HUES6 (cell line): ENCODE measurements at regions not wholly inside any gene's neighbourhood (a gene's known extent, or its start where the extent isn't known, plus 50 kb on each side); places are given as distances from the start of the nearest gene placed in this dataset.

ENCODE experiments used
- H3K27ac ChIP-seq: 2 replicates; pipeline ENCODE4 v1.7.0; 2013; ENCODE audit warnings: low read depth, mild to moderate bottlenecking, low read length, inconsistent platforms
- H3K27me3 ChIP-seq: 2 replicates; pipeline ENCODE4 v1.6.1; 2013; ENCODE audit warnings: low read length; ENCODE audit not compliant: control insufficient read depth, insufficient read depth
- H3K36me3 ChIP-seq: 2 replicates; pipeline ENCODE4 v1.6.1; 2013; ENCODE audit warnings: low read length; ENCODE audit not compliant: control insufficient read depth, insufficient read depth
- H3K4me1 ChIP-seq: 2 replicates; pipeline ENCODE4 v1.6.1; 2013; ENCODE audit warnings: low read length; ENCODE audit not compliant: control insufficient read depth, insufficient read depth
- H3K4me3 ChIP-seq: 2 replicates; pipeline ENCODE4 v1.5.1; 2013; ENCODE audit warnings: low read depth, low read length
- H3K9ac ChIP-seq: one replicate; pipeline ENCODE4 v1.6.1; 2013; ENCODE audit warnings: mild to moderate bottlenecking, low read length
- H3K9me3 ChIP-seq: 2 replicates; pipeline ENCODE4 v1.6.1; 2013; ENCODE audit warnings: low read depth, low read length; ENCODE audit not compliant: control insufficient read depth, insufficient read depth

DNA sequence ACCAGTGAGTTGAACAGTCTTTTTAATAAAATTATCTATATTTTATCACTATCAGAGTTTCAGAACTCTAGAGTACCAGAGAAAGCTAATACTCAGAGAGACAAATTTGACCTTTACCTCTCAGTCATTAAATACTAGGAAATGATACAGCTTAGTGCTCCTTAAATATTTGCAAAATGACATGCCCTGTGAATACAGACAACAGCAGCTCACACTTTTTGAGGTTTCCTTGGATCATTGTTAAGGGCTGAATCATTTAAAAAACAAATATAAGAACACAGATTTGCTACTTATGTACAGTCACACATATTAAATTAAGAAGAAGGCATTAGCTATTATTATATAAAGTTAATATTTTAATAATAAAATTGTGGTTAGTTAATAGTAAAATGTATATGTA, 1158.7 kb upstream of the EYS start:
- Histone ChIP-seq H3K4me1 (no peaks in the 10 kb centered on the region), H3K9me3 (0 out of 2 replicates have a peak, but pooled peaks cover 3% of the 10 kb centered on the region), H3K36me3 (no peaks in the 10 kb centered on the region), H3K9ac (no peak overlapping the region), H3K27me3 (no peaks in the 10 kb centered on the region), H3K4me3 (no peak overlapping the region), H3K27ac (no peak overlapping the region)

DNA sequence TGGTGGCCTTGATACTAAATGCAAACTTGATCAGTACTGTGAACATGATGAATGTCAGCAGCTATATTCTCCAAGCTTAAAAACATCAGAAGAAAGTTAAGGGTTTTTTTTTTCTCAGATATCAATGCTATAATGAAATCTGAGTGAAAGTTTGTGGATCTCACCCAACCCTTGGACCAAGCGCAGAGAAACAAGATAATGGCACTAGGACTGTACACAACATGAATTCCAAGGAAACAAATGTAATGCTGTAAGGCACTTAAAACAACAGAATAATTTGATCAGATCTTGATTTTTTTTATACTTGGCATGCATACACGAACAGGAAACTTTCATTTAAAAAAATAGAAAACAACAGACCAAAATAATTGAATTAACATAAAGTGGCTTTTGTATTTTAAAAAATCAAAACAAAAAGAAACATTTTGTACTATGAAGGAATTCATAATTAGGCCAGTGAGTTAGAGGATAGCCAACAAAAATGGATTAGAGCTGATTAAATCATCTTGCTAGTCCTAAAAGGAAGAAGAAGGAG, 1154.0 kb upstream of the EYS start:
- H3K9me3 ChIP-seq = no peaks in the 10 kb centered on the region
- H3K36me3 ChIP-seq = no peaks in the 10 kb centered on the region
- H3K4me3 ChIP-seq = no peak overlapping the region
- no peak overlapping the region for H3K27ac ChIP-seq
- H3K27me3 ChIP-seq = no peaks in the 10 kb centered on the region
- no peak overlapping the region for H3K9ac ChIP-seq
- H3K4me1 ChIP-seq = no peaks in the 10 kb centered on the region

DNA sequence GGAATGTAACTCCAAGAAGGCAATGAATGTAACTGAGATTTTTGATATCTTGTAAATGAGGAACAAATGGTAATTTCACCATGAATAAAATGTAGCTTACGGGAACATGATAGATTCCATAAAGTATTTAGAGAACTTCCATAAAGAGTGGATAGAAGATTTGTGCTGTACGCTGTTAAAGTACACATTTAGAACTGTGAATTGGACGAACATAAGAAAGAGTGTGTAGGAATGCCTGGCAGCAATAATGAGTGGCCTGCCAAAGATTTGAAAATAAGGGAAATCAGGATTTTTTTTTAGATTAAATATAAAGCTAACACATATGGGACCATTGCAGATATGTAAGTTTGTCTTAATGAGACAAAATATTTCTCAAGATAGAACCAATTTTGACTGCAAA, 1153.3 kb upstream of the EYS start:
- no peaks in the 10 kb centered on the region for H3K4me1 ChIP-seq
- no peaks in the 10 kb centered on the region for H3K36me3 ChIP-seq
- H3K27me3 ChIP-seq = no peaks in the 10 kb centered on the region
- no peak overlapping the region for H3K4me3 ChIP-seq
- no peak overlapping the region for H3K27ac ChIP-seq
- no peak overlapping the region for H3K9ac ChIP-seq
- no peaks in the 10 kb centered on the region for H3K9me3 ChIP-seq

DNA sequence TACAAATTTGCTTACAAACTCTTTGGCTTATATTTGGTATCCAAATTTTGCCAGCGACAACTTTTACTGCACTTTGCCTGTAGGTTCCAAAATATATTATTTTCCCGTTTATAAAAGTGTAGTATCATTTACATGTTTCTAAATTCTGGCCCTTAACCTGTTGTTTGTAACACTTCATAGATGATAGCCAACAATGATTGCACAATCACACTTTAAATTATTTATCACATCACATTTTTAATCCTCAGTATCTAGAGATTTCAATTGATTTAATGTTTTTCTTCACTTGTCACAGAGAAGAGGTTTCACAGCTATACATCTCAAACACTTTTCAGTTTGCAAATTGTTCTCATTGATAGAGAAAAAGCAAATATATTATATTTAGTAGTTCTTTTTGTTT, 1151.2 kb upstream of the EYS start:
- Histone ChIP-seq H3K27me3 (no peaks in the 10 kb centered on the region), H3K9ac (no peak overlapping the region), H3K4me1 (no peaks in the 10 kb centered on the region), H3K27ac (no peak overlapping the region), H3K4me3 (no peak overlapping the region), H3K36me3 (no peaks in the 10 kb centered on the region), H3K9me3 (no peaks in the 10 kb centered on the region)

DNA sequence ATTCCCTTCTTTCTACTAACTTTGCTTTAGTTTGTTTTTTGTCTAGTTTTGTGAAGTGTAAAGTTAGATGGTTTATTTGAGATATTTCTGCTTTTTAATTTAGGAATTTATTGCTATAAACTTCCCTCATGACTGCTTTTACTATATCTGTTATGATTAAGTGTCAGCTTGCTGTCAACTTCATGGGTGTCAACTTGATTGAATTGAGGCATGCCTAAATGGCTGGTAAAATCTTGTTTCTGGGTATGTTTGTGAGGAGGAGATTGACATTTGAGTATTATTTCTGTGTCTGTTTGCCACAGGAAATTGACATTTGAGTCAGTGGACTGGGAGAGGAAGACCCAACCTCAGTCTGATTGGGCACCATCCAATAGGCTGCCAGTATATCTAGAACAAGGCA, 1147.0 kb upstream of the EYS start:
- Histone ChIP-seq H3K27me3 (no peaks in the 10 kb centered on the region), H3K27ac (no peak overlapping the region), H3K36me3 (no peaks in the 10 kb centered on the region), H3K9me3 (no peaks in the 10 kb centered on the region), H3K4me1 (no peaks in the 10 kb centered on the region), H3K9ac (no peak overlapping the region), H3K4me3 (no peak overlapping the region)

DNA sequence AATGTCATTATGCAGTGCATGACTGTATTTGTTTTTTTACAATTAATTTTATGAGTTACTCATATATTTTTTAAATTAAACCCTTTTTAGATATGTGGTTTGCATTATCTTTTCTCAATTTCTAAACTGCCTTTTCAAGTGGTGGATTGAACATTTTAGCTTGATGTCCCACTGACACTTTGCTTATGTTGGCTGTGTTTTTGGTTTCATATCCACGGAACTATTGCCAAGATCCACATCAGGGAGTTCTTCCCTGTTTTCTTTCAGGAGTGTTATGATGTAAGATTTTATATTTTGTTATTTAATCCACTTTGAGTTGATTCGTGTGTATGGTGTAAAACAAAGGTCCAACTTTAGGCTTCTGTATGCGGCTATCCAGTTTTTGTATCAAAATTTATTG, 1144.9 kb upstream of the EYS start:
- Histone ChIP-seq H3K36me3 (no peaks in the 10 kb centered on the region), H3K4me3 (no peak overlapping the region), H3K27me3 (no peaks in the 10 kb centered on the region), H3K9ac (no peak overlapping the region), H3K9me3 (no peaks in the 10 kb centered on the region), H3K27ac (no peak overlapping the region), H3K4me1 (no peaks in the 10 kb centered on the region)

DNA sequence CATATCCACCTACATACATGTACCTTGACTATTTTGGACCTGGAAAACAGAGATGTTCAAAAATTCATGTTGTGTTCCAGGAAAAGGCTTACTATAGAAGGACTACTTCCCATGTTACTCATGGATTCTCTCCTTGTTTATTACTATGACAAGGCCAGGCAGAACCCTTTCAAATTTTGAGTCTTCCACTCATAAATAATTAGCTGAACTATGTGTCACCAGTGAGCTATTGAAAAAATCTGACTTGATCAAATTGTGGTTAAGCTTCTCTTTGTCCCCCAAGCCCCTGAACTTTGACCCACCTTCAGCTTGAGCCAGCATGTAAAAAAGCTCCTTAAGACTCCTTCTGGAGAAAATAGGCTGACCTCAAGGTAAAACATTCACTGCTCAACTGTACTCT, 1142.8 kb upstream of the EYS start:
- Histone ChIP-seq H3K4me1 (no peaks in the 10 kb centered on the region), H3K4me3 (no peak overlapping the region), H3K36me3 (no peaks in the 10 kb centered on the region), H3K27me3 (no peaks in the 10 kb centered on the region), H3K9ac (no peak overlapping the region), H3K27ac (no peak overlapping the region), H3K9me3 (no peaks in the 10 kb centered on the region)

DNA sequence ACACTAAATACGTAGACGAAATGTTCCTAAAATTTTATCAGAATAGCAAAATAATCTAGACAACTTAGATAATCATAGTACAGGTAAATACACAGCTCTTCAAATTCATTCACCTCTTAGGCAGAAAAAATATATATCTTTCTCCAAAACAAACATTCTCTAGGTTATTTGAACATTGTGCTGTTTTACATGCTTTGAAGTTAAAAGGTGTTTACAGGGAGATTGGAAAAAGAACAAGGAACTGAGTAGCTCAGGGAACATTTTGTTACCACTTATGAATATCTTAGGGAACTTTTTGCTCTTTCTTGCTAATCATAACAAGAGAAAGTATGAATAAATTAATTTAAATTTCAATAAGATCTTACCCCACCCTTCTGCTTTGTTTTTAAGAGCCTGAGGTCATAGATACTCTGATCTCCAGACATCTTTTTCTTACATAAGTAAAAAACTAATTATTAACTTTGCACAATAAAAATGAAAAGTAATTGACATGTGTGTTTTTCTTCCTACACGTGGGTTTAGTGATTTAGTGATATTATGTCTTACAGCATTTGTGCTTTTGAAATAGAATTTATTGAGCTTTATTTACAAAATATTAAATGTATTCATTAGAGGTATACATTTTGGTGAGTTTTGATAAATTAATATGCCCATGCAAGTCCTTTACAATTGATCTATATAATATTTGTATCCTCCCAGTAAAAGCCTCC, 1141.4 kb upstream of the EYS start:
- Histone ChIP-seq H3K9me3 (no peaks in the 10 kb centered on the region), H3K4me3 (no peak overlapping the region), H3K4me1 (no peaks in the 10 kb centered on the region), H3K9ac (no peak overlapping the region), H3K27me3 (no peaks in the 10 kb centered on the region), H3K27ac (no peak overlapping the region), H3K36me3 (no peaks in the 10 kb centered on the region)

DNA sequence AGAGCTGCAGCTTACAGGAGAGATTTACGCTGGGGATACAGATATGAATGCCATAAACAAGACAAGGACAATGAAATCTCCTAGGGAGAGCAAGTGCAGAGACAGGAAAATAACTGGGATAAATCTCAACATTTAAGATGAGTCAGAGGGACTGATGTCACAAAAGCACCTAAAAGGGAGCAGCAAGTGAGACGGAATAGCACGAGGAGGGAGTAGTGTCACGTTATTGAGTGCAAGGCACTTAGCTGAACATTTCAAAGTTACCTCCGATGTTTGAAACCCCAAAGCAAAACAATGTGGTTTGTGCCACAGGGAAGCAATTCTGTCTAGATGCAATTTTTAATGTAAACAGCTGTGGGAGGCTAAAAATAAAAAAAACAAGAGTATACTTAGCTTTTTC, 1131.7 kb upstream of the EYS start:
- H3K9ac ChIP-seq = no peak overlapping the region
- no peaks in the 10 kb centered on the region for H3K27me3 ChIP-seq

DNA sequence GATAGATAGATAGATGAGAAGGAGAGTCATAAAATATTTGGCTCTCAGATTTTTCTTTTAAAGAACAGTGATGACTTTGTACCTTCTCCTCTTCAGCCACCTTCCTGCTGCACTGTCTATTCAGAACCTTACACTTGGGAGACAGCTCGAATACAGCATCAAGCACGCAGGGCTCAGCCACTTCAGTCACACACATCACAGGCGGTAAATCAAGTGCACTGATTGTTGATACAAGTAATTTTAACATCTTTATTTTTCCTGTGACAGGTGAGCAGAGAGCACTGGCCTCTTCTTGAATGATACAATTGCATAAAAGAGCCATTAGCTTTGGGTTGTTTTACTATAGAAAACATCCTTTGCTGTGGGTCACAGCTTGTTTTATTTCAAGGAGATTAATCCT, 1118.5 kb upstream of the EYS start:
- Histone ChIP-seq H3K27ac (no peak overlapping the region), H3K9me3 (no peaks in the 10 kb centered on the region), H3K4me3 (no peak overlapping the region), H3K27me3 (no peaks in the 10 kb centered on the region), H3K4me1 (no peaks in the 10 kb centered on the region), H3K36me3 (no peaks in the 10 kb centered on the region), H3K9ac (no peak overlapping the region)

More for the DNA sequence above, 1131.7 kb upstream of the EYS start:
- H3K4me3 ChIP-seq = no peak overlapping the region
- H3K27ac ChIP-seq = no peak overlapping the region
- H3K9me3 ChIP-seq = no peaks in the 10 kb centered on the region
- H3K36me3 ChIP-seq = no peaks in the 10 kb centered on the region
- no peaks in the 10 kb centered on the region for H3K4me1 ChIP-seq

DNA sequence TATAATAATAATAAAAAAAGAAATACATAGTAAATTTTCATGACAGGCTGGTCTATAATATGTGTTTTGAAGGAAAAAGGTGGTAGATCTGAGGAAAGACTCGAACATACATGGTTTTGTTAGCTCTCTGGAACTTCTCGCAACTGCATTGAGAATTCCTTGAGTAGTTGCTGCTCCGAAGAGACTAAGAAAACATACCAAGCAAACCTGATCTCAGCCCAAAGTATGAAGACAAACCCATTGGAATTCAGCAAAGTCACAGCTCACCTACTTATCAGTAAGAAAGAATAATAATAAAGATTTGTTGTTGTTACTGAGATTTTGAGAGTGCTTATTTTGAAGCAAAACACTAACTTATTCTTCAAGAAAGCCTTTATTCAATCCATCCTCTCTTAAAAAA, 1107.1 kb upstream of the EYS start:
- Histone ChIP-seq H3K27me3 (no peaks in the 10 kb centered on the region), H3K27ac (no peak overlapping the region), H3K9ac (no peak overlapping the region), H3K9me3 (no peaks in the 10 kb centered on the region), H3K4me3 (no peak overlapping the region), H3K4me1 (no peaks in the 10 kb centered on the region), H3K36me3 (no peaks in the 10 kb centered on the region)
